Right lobe of liver (tissue), 6 donors: ENCODE measurements at regions not wholly inside any gene's neighbourhood (a gene's known extent, or its start where the extent isn't known, plus 50 kb on each side); places are given as distances from the start of the nearest gene placed in this dataset.

Source experiments
- ATAC-seq, 4 donors: fragments of 200-7000 bp; cut with Tn5 transposase; one replicate each; pipeline ENCODE4 v1.9.1; 2020; ENCODE audit warnings: mild to moderate bottlenecking in 4 of 4, moderate library complexity in 4 of 4
- DNase-seq, 3 donors: peaks; one replicate each; pipeline ENCODE4 v3.0.0-alpha.2; 2020
- H3K27ac ChIP-seq, 3 donors: fragments of 200-600 bp; one replicate each; pipeline ENCODE4 v1.8.0; 2022
- H3K27me3 ChIP-seq, 2 donors: fragments of 200-600 bp; one replicate each; pipeline ENCODE4 v1.8.0; 2022
- H3K36me3 ChIP-seq, 4 donors: fragments of 200-600 bp; sonication (generic) in 1 of 4; one replicate each; pipeline versions ENCODE4 v1.5.1 to v1.8.0; 2017 to 2022; ENCODE audit warnings: control low read depth in 1 of 4
- H3K4me1 ChIP-seq, 4 donors: fragments of 200-600 bp; sonication (generic) in 1 of 4; one replicate each; pipeline versions ENCODE4 v1.5.1 to v1.8.0; 2017 to 2022; ENCODE audit warnings: control low read depth in 1 of 4
- H3K4me3 ChIP-seq, 3 donors: fragments of 200-600 bp; one replicate each; pipeline ENCODE4 v1.8.0; 2022
- H3K9me3 ChIP-seq, 4 donors: fragments of 200-600 bp; sonication (generic) in 1 of 4; one replicate each; pipeline versions ENCODE4 v1.5.1 to v1.8.0; 2017 to 2022; ENCODE audit warnings: control low read depth in 1 of 4
- CTCF ChIP-seq, 4 donors: fragments of 200-600 bp in 3 of 4; fragments of 450-650 bp in 1 of 4; IDR thresholded peaks; one replicate each; pipeline versions ENCODE4 v1.5.1 to v1.8.0; 2016 to 2022; ENCODE audit warnings: antibody characterized with exemption in 4 of 4, mild to moderate bottlenecking in 2 of 4
- POLR2A ChIP-seq: fragments of 450-650 bp; IDR thresholded peaks from one replicate; pipeline ENCODE4 v1.6.1; 2017; ENCODE audit warnings: antibody characterized with exemption, mild to moderate bottlenecking
- WGBS: methylation state at CpG from one replicate; pipeline ENCODE4 v1.1.6; 2018; ENCODE audit warnings: low coverage, low lambda C conversion rate; ENCODE audit not compliant: insufficient coverage; ENCODE audit errors: missing lambda C conversion rate; 5-methylcytosine and 5-hydroxymethylcytosine counted together
- intact Hi-C, 2 donors: fragments of 100-400 bp; cut with DNase I; formaldehyde crosslinking; loops; one replicate each; pipeline versions ENCODE4 v1.11.2 to v1.14.1; 2022
- donor health status: DM: no; HTN: yes; CAD: no.
- donor health status: DM: no; HTN: no; CAD: no.
- donor health status: DM: no; HTN: no; CAD: no.
- donor health status: DM: no; HTN: yes; CAD: no.
- donor health status: DM: no; HTN: yes; CAD: no.

GRCh38 chr4:137711502-137711901 lies 179.2 kb upstream of the PCDH18 start:
- no peaks in the 10 kb centered on the region for H3K27me3 ChIP-seq
- no peaks in the 10 kb centered on the region for H3K9me3 ChIP-seq
- H3K27ac ChIP-seq: no peak overlapping the region
- no peak for ATAC-seq
- H3K4me3 ChIP-seq: no peak overlapping the region
- H3K36me3 ChIP-seq: no peaks in the 10 kb centered on the region
- intact Hi-C loops: no loop called here
- DNase-seq: no peak
- no peaks in the 10 kb centered on the region for H3K4me1 ChIP-seq
- 48% methylated on average over 2 of the region's 2 CpGs for WGBS
- TF ChIP-seq POLR2A: no peak
- TF ChIP-seq CTCF (IDR thresholded peaks at IDR 0.05): no peak

- H3K9me3 ChIP-seq: no peaks in the 10 kb centered on the region
- H3K36me3 ChIP-seq: no peaks in the 10 kb centered on the region
- no peak for DNase-seq
- WGBS: 64% methylated on average over 2 of the region's 2 CpGs
- no peak for ATAC-seq
- intact Hi-C loops: no loop called here
- H3K4me1 ChIP-seq: no peaks in the 10 kb centered on the region
- no peaks in the 10 kb centered on the region for H3K27me3 ChIP-seq
- H3K27ac ChIP-seq: no peak overlapping the region
- H3K4me3 ChIP-seq: no peak overlapping the region
- TF ChIP-seq POLR2A: no peak
- TF ChIP-seq CTCF (IDR thresholded peaks at IDR 0.05): no peak
Observed at GRCh38 chr4:137707626-137708025, 175.3 kb upstream of the PCDH18 start.

- H3K27ac ChIP-seq: no peak overlapping the region
- ATAC-seq: no peak
Observed at GRCh38 chr4:137707102-137707620, 174.9 kb upstream of the PCDH18 start.

GRCh38 chr4:137705171-137705783 lies 173.0 kb upstream of the PCDH18 start:
- peak; percentile 28 to 52 (median 50) for ATAC-seq
- Histone ChIP-seq H3K27ac (no peak overlapping the region), H3K4me3 (no peak overlapping the region), H3K4me1 (no peaks in the 10 kb centered on the region), H3K36me3 (no peaks in the 10 kb centered on the region), H3K9me3 (no peaks in the 10 kb centered on the region), H3K27me3 (no peaks in the 10 kb centered on the region)
- DNase-seq: no peak
- TF ChIP-seq POLR2A (no peak), CTCF (IDR thresholded peaks at IDR 0.05) (no peak)
- intact Hi-C loops: no loop called here
- WGBS: 23% methylated on average over 3 of the region's 3 CpGs

More at GRCh38 chr4:137707102-137707620, 174.9 kb upstream of the PCDH18 start:
- Histone ChIP-seq H3K9me3 (no peaks in the 10 kb centered on the region), H3K4me3 (no peak overlapping the region), H3K4me1 (no peaks in the 10 kb centered on the region), H3K36me3 (no peaks in the 10 kb centered on the region), H3K27me3 (no peaks in the 10 kb centered on the region)
- no peak for DNase-seq
- TF ChIP-seq POLR2A: no peak
- TF ChIP-seq CTCF (IDR thresholded peaks at IDR 0.05): no peak
- intact Hi-C loops: no loop called here

GRCh38 chr4:137703195-137703594 lies 170.9 kb upstream of the PCDH18 start:
- ATAC-seq: peak in 1 of 4 donors; percentile 21
- intact Hi-C loops: no loop called here
- H3K4me1 ChIP-seq: no peaks in the 10 kb centered on the region
- DNase-seq: no peak
- H3K27ac ChIP-seq: no peak overlapping the region
- TF ChIP-seq POLR2A (no peak), CTCF (IDR thresholded peaks at IDR 0.05) (no peak)
- no peaks in the 10 kb centered on the region for H3K36me3 ChIP-seq
- no peaks in the 10 kb centered on the region for H3K27me3 ChIP-seq
- no peaks in the 10 kb centered on the region for H3K9me3 ChIP-seq
- H3K4me3 ChIP-seq: no peak overlapping the region
